ENCODE measurements at regions not wholly inside any gene's neighbourhood (a gene's known extent, or its start where the extent isn't known, plus 50 kb on each side); places are given as distances from the start of the nearest gene placed in this dataset.

GRCh38 chr2:78734221-78734620, 291.3 kb upstream of the REG3G start:
- no peak overlapping the region for H3K4me3 ChIP-seq (ENCODE audit: insufficient read depth, low read length)
- no peaks in the 10 kb centered on the region for H3K79me2 ChIP-seq (ENCODE audit: insufficient read depth, low read length)
- H3K4me1 ChIP-seq (ENCODE audit: insufficient read depth, low read length): no peaks in the 10 kb centered on the region
- no peaks in the 10 kb centered on the region for H4K20me1 ChIP-seq (ENCODE audit: insufficient read depth, low read length)
- no peaks in the 10 kb centered on the region for H3K9me3 ChIP-seq (ENCODE audit: low read depth, low read length)
- no peak for TF ChIP-seq CTCF (IDR thresholded peaks at IDR 0.05; ENCODE audit: extremely low read depth, low read depth, low read length)
- no peak for DNase-seq (ENCODE audit: insufficient read length, low spot score, missing footprints)
- H3K27ac ChIP-seq (ENCODE audit: low read depth, low read length): no peak overlapping the region
- H3K27me3 ChIP-seq (ENCODE audit: insufficient read depth, low read length): no peaks in the 10 kb centered on the region
- no peak overlapping the region for H2AFZ ChIP-seq (ENCODE audit: low read length)
- H3K4me2 ChIP-seq (ENCODE audit: insufficient read depth, low read length): no peak overlapping the region
- no peaks in the 10 kb centered on the region for H3K36me3 ChIP-seq (ENCODE audit: insufficient read depth, low read length)

GRCh38 chr2:78739282-78739681, 286.2 kb upstream of the REG3G start:
- H3K4me2 ChIP-seq (ENCODE audit: insufficient read depth, low read length): no peak overlapping the region
- no peaks in the 10 kb centered on the region for H3K27me3 ChIP-seq (ENCODE audit: insufficient read depth, low read length)
- H3K36me3 ChIP-seq (ENCODE audit: insufficient read depth, low read length): no peaks in the 10 kb centered on the region
- H3K4me3 ChIP-seq (ENCODE audit: insufficient read depth, low read length): no peak overlapping the region
- H4K20me1 ChIP-seq (ENCODE audit: insufficient read depth, low read length): no peaks in the 10 kb centered on the region
- TF ChIP-seq CTCF (IDR thresholded peaks at IDR 0.05; ENCODE audit: extremely low read depth, low read depth, low read length): no peak
- H3K9me3 ChIP-seq (ENCODE audit: low read depth, low read length): no peaks in the 10 kb centered on the region
- no peaks in the 10 kb centered on the region for H3K79me2 ChIP-seq (ENCODE audit: insufficient read depth, low read length)
- no peaks in the 10 kb centered on the region for H3K4me1 ChIP-seq (ENCODE audit: insufficient read depth, low read length)
- H3K27ac ChIP-seq (ENCODE audit: low read depth, low read length): no peak overlapping the region
- no peak overlapping the region for H2AFZ ChIP-seq (ENCODE audit: low read length)
- DNase-seq (ENCODE audit: insufficient read length, low spot score, missing footprints): no peak

GRCh38 chr2:78749638-78750037, 275.9 kb upstream of the REG3G start:
- Histone ChIP-seq H3K4me3 (ENCODE audit: insufficient read depth, low read length) (no peak overlapping the region), H3K4me2 (ENCODE audit: insufficient read depth, low read length) (no peak overlapping the region), H3K27me3 (ENCODE audit: insufficient read depth, low read length) (no peaks in the 10 kb centered on the region), H3K27ac (ENCODE audit: low read depth, low read length) (no peak overlapping the region), H3K9me3 (ENCODE audit: low read depth, low read length) (peaks cover 2% of the 10 kb centered on the region), H3K79me2 (ENCODE audit: insufficient read depth, low read length) (no peaks in the 10 kb centered on the region), H3K4me1 (ENCODE audit: insufficient read depth, low read length) (no peaks in the 10 kb centered on the region), H3K36me3 (ENCODE audit: insufficient read depth, low read length) (no peaks in the 10 kb centered on the region), H2AFZ (ENCODE audit: low read length) (no peak overlapping the region), H4K20me1 (ENCODE audit: insufficient read depth, low read length) (no peaks in the 10 kb centered on the region)
- no peak for DNase-seq (ENCODE audit: insufficient read length, low spot score, missing footprints)
- TF ChIP-seq CTCF (IDR thresholded peaks at IDR 0.05; ENCODE audit: extremely low read depth, low read depth, low read length): no peak

GRCh38 chr2:78750219-78750618, 275.3 kb upstream of the REG3G start:
- Histone ChIP-seq H3K27ac (ENCODE audit: low read depth, low read length) (no peak overlapping the region), H3K4me2 (ENCODE audit: insufficient read depth, low read length) (no peak overlapping the region), H3K79me2 (ENCODE audit: insufficient read depth, low read length) (no peaks in the 10 kb centered on the region), H3K4me3 (ENCODE audit: insufficient read depth, low read length) (no peak overlapping the region), H3K27me3 (ENCODE audit: insufficient read depth, low read length) (no peaks in the 10 kb centered on the region), H3K9me3 (ENCODE audit: low read depth, low read length) (peaks cover 2% of the 10 kb centered on the region), H2AFZ (ENCODE audit: low read length) (no peak overlapping the region), H3K4me1 (ENCODE audit: insufficient read depth, low read length) (no peaks in the 10 kb centered on the region), H4K20me1 (ENCODE audit: insufficient read depth, low read length) (no peaks in the 10 kb centered on the region), H3K36me3 (ENCODE audit: insufficient read depth, low read length) (no peaks in the 10 kb centered on the region)
- TF ChIP-seq CTCF (IDR thresholded peaks at IDR 0.05; ENCODE audit: extremely low read depth, low read depth, low read length): no peak
- DNase-seq (ENCODE audit: insufficient read length, low spot score, missing footprints): no peak
